Activated T-cell treated with anti-CD3 and anti-CD28 coated beads for 1 hour (primary cell): ENCODE measurements at regions not wholly inside any gene's neighbourhood (a gene's known extent, or its start where the extent isn't known, plus 50 kb on each side); places are given as distances from the start of the nearest gene placed in this dataset.
"Not testable (repeated sequence)": the region's sequence is repeated elsewhere in the genome, so short reads cannot be mapped to it uniquely, and the experiment has no call there.

ENCODE experiments used
- DNase-seq: peaks from one replicate; pipeline ENCODE4 v3.0.0-alpha.2; 2020; ENCODE audit warnings: low read depth

GRCh38 chr2:234694244-234695013, 197.5 kb upstream of the ARL4C start:
- no peak for DNase-seq

GRCh38 chr2:234693681-234694190, 196.9 kb upstream of the ARL4C start:
- not testable (repeated sequence) for DNase-seq

DNA sequence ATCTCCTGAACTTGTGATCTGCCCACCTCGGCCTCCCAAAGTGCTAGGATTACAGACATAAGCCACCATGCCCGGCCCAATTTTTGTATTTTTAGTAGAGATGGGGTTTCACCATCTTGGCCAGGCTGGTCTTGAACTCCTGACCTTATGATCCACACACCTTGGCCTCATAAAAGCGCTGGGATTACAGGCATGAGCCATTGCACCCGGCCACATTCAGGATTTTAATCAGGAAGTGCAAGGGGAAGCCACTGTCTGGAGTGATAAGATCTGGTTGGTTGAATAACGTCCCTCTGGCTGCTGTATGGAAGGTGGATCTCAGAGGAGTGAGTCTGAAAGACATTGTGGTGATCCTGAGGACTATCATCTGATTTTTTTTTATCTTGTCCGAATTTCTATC, 196.3 kb upstream of the ARL4C start:
- not testable (repeated sequence) for DNase-seq

GRCh38 chr2:234691968-234692955, 195.4 kb upstream of the ARL4C start:
- DNase-seq, result no peak

- DNase-seq, result no peak
These were observed 194.3 kb upstream of the ARL4C start for GRCh38 chr2:234691214-234691575.

GRCh38 chr2:234690569-234691213, 193.8 kb upstream of the ARL4C start:
- DNase-seq, result no peak

DNA sequence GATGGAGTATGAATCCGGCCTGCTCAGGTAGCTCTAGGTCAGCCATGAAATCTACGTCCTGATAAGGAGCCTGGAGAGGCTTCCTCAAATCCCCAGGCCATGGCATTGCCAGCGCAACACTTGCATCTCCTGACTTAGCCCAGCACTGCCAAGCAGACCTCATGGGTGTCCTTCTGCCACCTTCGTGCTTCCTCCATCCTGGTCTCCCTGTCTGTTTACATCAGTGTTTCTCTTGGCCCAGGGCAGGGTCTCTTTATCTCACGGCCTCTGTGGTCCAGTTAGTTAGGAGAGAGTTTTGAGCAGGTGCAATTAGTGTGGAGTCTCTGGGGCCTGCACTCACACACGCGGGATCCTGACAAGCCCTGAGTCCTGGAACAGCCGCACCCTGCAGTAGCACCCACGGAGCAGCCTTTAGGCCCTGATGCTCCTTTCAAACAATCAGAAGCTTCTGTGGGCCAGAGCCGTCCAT, 193.1 kb upstream of the ARL4C start:
- DNase-seq, result no peak

DNA sequence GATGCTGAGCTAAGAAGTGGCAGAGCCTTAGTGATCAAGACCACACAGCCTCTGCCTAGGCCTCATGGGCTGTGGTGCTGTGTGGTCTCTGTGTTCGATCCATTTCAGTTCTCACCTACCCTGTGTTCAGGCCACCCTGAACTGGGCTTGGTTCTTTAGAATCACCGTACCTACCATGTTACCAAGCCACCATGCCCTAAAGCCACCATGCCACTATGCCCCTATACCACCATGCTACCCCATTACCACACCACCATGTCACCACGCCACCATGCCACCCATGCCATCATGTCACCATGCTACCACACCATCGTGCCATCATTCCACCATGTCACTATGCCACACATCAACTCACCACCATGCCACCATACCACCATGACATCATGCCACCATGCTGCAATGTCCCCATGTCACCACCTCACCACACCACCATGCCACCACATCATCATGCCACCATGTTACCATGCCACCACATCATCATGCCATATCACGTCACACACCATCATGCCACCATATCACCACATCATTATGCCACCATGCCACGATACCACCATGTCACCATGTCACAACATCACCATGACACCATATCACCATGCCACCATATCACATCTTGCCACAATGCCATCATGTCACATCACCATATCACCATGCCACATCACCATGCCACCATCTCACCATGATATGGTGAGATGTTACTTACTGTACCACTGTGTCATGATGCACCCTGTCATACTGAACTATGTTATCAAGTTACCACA, 191.0 kb upstream of the ARL4C start:
- no peak for DNase-seq

- DNase-seq, result no peak
These were observed 189.4 kb upstream of the ARL4C start for GRCh38 chr2:234686088-234686890.

DNA sequence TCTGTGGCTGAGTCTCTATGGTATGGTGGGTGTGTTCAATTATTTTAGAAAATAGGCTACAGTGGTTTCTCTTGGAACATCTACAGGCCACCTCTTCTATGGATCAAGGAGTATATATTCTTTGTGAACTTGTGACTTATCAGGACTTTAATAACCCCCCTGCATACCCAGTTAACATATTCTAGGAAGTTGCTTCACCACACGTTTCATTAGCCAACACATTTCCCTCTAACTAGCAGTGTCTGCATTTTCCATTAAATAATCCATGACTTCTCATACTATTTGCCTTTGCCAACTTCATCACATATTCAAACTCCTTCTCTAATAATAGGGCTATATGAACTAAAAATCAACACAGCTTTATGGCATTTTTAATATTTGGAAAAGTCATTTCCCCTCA, 187.6 kb upstream of the ARL4C start:
- no peak for DNase-seq

DNA sequence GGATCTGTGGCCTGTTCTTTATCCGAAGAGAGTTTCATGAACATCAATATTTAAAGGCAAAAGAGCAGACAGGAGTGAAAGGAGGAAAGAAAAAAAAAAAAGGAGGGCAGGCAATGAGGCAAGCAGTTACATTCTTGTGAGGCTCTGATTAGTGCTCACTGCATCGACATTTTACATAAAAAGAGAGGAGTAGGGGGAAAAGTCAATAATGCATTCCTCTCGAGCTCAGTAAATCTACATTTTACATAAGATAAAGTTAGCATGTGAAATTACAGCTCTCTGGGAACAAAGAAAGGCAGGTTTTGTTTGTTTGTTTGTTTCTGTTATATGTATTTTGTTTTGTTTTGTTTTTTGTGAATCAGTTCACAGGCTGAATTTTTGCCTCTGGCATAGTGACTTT, 187.1 kb upstream of the ARL4C start:
- DNase-seq, result no peak

- DNase-seq, result no peak
These were observed 185.8 kb upstream of the ARL4C start for GRCh38 chr2:234682492-234683228.

GRCh38 chr2:234680688-234681619, 184.1 kb upstream of the ARL4C start:
- no peak for DNase-seq

GRCh38 chr2:234679741-234680687, 183.1 kb upstream of the ARL4C start:
- DNase-seq, result no peak

GRCh38 chr2:234679301-234679740, 182.4 kb upstream of the ARL4C start:
- no peak for DNase-seq

DNA sequence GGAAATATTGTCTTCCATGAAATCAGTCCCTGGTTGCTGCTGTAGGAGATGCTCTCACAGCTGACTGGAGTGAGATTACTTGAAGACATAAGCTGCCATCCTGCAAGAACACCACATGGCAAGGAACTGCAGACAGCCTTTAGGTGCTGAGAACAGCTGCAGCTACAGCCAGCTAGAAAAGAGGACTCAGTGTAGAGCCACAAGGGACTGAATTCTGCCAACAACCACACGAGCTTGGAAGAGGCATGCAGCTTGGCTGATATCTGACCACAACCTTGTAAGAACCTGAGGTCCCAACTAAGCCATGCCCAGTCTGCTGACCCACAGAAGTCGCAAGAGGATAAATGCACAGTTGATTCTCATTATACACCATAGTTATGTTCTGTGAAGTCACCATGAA, 181.8 kb upstream of the ARL4C start:
- no peak for DNase-seq

DNA sequence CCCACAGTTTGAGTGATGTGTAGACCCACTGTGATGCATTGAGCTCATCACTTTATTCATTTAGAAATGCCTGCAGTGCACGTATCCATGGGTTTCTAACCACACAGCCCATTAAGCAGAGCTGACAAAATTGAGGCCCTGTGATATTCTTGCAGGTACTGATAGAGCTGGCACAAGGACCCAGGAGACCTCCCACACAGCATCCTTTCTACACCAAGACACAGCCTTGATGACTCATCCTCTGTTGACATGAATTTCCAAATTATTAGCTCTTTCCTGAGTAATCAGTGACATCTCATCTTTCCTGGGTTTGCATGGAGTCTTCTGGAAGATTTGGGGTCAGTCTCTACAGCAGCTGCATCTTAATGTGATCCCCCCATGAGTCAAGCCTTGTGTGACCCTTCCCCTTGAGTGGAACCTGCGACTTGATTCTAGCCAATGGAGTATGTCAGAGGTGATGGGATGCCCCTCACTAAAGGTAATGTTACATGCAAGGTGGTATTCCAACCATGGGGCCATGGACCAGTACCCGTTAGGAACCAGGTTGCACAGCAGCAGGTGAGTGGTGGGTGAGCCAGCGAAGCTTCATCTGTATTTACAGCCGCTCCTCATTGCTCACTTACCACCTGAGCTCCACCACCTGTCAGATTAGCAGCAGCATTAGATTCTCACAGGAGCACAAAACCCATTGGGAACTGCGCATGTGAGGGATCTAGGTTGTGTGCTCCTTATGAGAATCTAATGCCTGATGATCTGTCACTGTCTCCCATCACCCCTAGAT, 181.1 kb upstream of the ARL4C start:
- DNase-seq, result no peak
